Activated T-helper 9 cell treated with anti-CD3 and anti-CD28 coated beads, Interleukin-2, amount 50 U/mL, for 16 hours (primary cell): ENCODE measurements at regions not wholly inside any gene's neighbourhood (a gene's known extent, or its start where the extent isn't known, plus 50 kb on each side); places are given as distances from the start of the nearest gene placed in this dataset.
"Not testable (repeated sequence)": the region's sequence is repeated elsewhere in the genome, so short reads cannot be mapped to it uniquely, and the experiment has no call there.

ENCODE experiments used
- DNase-seq: peaks from one replicate; pipeline ENCODE4 v3.0.0-alpha.2; 2020; ENCODE audit warnings: low read depth

- no peak for DNase-seq
These were observed 437.4 kb upstream of the UBE2E2 start for GRCh38 chr3:22765679-22766078.

- DNase-seq = no peak
These were observed 425.3 kb upstream of the UBE2E2 start for GRCh38 chr3:22777834-22778233.

- DNase-seq = no peak
These were observed 423.4 kb upstream of the UBE2E2 start for GRCh38 chr3:22779737-22780136.

GRCh38 chr3:22792533-22792932 is 410.6 kb upstream of the UBE2E2 start:
- DNase-seq = no peak

GRCh38 chr3:22795917-22796316 is 407.2 kb upstream of the UBE2E2 start:
- DNase-seq = no peak

- no peak for DNase-seq
These were observed 404.7 kb upstream of the UBE2E2 start for GRCh38 chr3:22798461-22798860.

- no peak for DNase-seq
These were observed 383.9 kb upstream of the UBE2E2 start for GRCh38 chr3:22819209-22819608.

- DNase-seq = no peak
These were observed 368.1 kb upstream of the UBE2E2 start for GRCh38 chr3:22835041-22835440.

- DNase-seq = no peak
These were observed 367.0 kb upstream of the UBE2E2 start for GRCh38 chr3:22836131-22836530.

GRCh38 chr3:22843854-22844253 is 359.3 kb upstream of the UBE2E2 start:
- no peak for DNase-seq

- DNase-seq = no peak
These were observed 356.6 kb upstream of the UBE2E2 start for GRCh38 chr3:22846566-22846965.

GRCh38 chr3:22849583-22849982 is 353.5 kb upstream of the UBE2E2 start:
- DNase-seq = not testable (repeated sequence)

GRCh38 chr3:22856811-22857210 is 346.3 kb upstream of the UBE2E2 start:
- DNase-seq = no peak

GRCh38 chr3:22858486-22858885 is 344.6 kb upstream of the UBE2E2 start:
- DNase-seq = no peak

- no peak for DNase-seq
These were observed 343.5 kb upstream of the UBE2E2 start for GRCh38 chr3:22859618-22860017.

GRCh38 chr3:22861426-22861825 is 341.7 kb upstream of the UBE2E2 start:
- DNase-seq = no peak

- DNase-seq = no peak
These were observed 341.0 kb upstream of the UBE2E2 start for GRCh38 chr3:22862111-22862510.

- DNase-seq = not testable (repeated sequence)
These were observed 320.3 kb upstream of the UBE2E2 start for GRCh38 chr3:22882834-22883233.

GRCh38 chr3:22885039-22885438 is 318.1 kb upstream of the UBE2E2 start:
- no peak for DNase-seq

- DNase-seq = no peak
These were observed 317.4 kb upstream of the UBE2E2 start for GRCh38 chr3:22885574-22886341.

GRCh38 chr3:22886439-22887068 is 316.6 kb upstream of the UBE2E2 start:
- no peak for DNase-seq

GRCh38 chr3:22887664-22888291 is 315.3 kb upstream of the UBE2E2 start:
- DNase-seq = no peak

- DNase-seq = no peak
These were observed 310.0 kb upstream of the UBE2E2 start for GRCh38 chr3:22893101-22893500.
